K562 (cell line): ENCODE measurements at regions not wholly inside any gene's neighbourhood (a gene's known extent, or its start where the extent isn't known, plus 50 kb on each side); places are given as distances from the start of the nearest gene placed in this dataset.
A peak's percentile ranks its signal among the peaks of the same experiment; 100 is the strongest.

Experiments
- ATAC-seq: fragments of 200-7000 bp; cut with Tn5 transposase; 3 replicates; pipeline ENCODE4 v1.9.1; 2020; ENCODE audit warnings: moderate library complexity
- BruUV-seq: library from RNA; stranded (reverse); fragments of 400-500 nt; replicated peaks from 2 replicates; lab custom pipeline; 2021; lab: Mats Ljungman, UMichigan
- CTCF ChIA-PET: fragments of 300-600 bp; formaldehyde crosslinking; extraction: SDS; loops from one replicate; lab custom pipeline; 2021; ENCODE audit warnings: low intra/inter-chr PET ratio; lab: Yijun Ruan, JAX
- POLR2A ChIA-PET: fragments of 300-600, 350-650 bp; sonication (Branson Sonifier 250); formaldehyde crosslinking; extraction: SDS; loops from one replicate; lab custom pipeline; 2021; ENCODE audit warnings: antibody characterized with exemption, inconsistent platforms; lab: Yijun Ruan, JAX
- DNase-seq, 4 experiments: peaks; one replicate each; pipeline versions ENCODE4 v3.0.0 to v3.0.0-alpha.2; 2011 to 2018; ENCODE audit warnings: low spot score in 3 of 4, mixed read lengths in 3 of 4; ENCODE audit errors: extremely low read depth in 1 of 4
- FAIRE-seq: peaks from 2 replicates; lab custom pipeline; 2011; peaks lifted over from hg19 to GRCh38; lab: Jason Lieb, UNC
- H2AFZ ChIP-seq: 2 replicates; pipeline ENCODE4 v1.6.0; 2011; ENCODE audit warnings: low read depth, low read length, control low read depth, inconsistent platforms
- H3K27ac ChIP-seq: fragments of 200-600 bp; 3 replicates; pipeline ENCODE4 v1.8.0; 2011; ENCODE audit warnings: low read depth, mild to moderate bottlenecking, control low read depth, inconsistent platforms, low read length, moderate library complexity, mixed read lengths; ENCODE audit errors: extremely low read depth
- H3K27me3 ChIP-seq, 2 experiments: fragments of 300-600 bp in 1 of 2; 2 replicates in 1 of 2; 3 replicates in 1 of 2; pipeline versions ENCODE4 v1.6.0 to v1.8.0; 2011; ENCODE audit warnings: inconsistent platforms in 2 of 2, low read length in 2 of 2, mild to moderate bottlenecking in 1 of 2, mixed read lengths in 1 of 2, moderate library complexity in 1 of 2; ENCODE audit not compliant: control insufficient read depth in 2 of 2, insufficient read depth in 2 of 2
- H3K36me3 ChIP-seq: fragments of 300-600 bp; 3 replicates; pipeline ENCODE4 v1.8.0; 2011; ENCODE audit warnings: mild to moderate bottlenecking, low read length, inconsistent platforms; ENCODE audit not compliant: control insufficient read depth, insufficient read depth
- H3K4me1 ChIP-seq, 2 experiments: fragments of 200-600 bp in 1 of 2; replicated peaks in 1 of 2; 2 replicates in 1 of 2; 3 replicates in 1 of 2; pipeline versions ENCODE4 v1.5.1 to v1.8.0; 2011; ENCODE audit warnings: inconsistent platforms in 2 of 2, low read length in 2 of 2, mild to moderate bottlenecking in 1 of 2, mixed read lengths in 1 of 2, moderate library complexity in 1 of 2; ENCODE audit not compliant: control insufficient read depth in 2 of 2, insufficient read depth in 2 of 2
- H3K4me2 ChIP-seq: 2 replicates; pipeline ENCODE4 v1.6.1; 2011; ENCODE audit warnings: low read length, control low read depth, inconsistent platforms, mixed read lengths; ENCODE audit not compliant: insufficient read depth
- H3K4me3 ChIP-seq: fragments of 200-600 bp; sonication (generic), shearing (Covaris generic); 2 replicates; pipeline ENCODE4 v1.5.1; 2016; ENCODE audit warnings: control low read depth, inconsistent platforms
- H3K79me2 ChIP-seq: fragments of 200-600 bp; 3 replicates; pipeline ENCODE4 v1.8.0; 2011; ENCODE audit warnings: low read length, inconsistent platforms; ENCODE audit not compliant: control insufficient read depth, insufficient read depth
- H3K9ac ChIP-seq, 2 experiments: 2 replicates each; pipeline versions ENCODE4 v1.6.0 to v1.6.1; 2011; ENCODE audit warnings: low read depth in 2 of 2, low read length in 2 of 2, control low read depth in 1 of 2, inconsistent platforms in 1 of 2, mild to moderate bottlenecking in 1 of 2, mixed read lengths in 1 of 2; ENCODE audit not compliant: insufficient read depth in 1 of 2
- H3K9me1 ChIP-seq: one replicate; pipeline ENCODE4 v1.6.0; 2011; ENCODE audit warnings: inconsistent platforms, mild to moderate bottlenecking, low read length, moderate library complexity; ENCODE audit not compliant: control insufficient read depth, insufficient read depth
- H3K9me3 ChIP-seq: replicated peaks from 2 replicates; pipeline ENCODE4 v1.5.1; 2011; ENCODE audit warnings: low read depth, low read length, inconsistent platforms; ENCODE audit not compliant: control insufficient read depth, insufficient read depth
- H4K20me1 ChIP-seq: replicated peaks from 2 replicates; pipeline ENCODE4 v1.6.1; 2011; ENCODE audit warnings: low read length, inconsistent platforms, mixed read lengths; ENCODE audit not compliant: control insufficient read depth, insufficient read depth
- REST ChIP-seq, 2 experiments: fragments of 450-650 bp; formaldehyde crosslinking in 1 of 2; IDR thresholded peaks; 2 replicates each; pipeline versions ENCODE4 v1.4.0 to v1.6.1; 2014 to 2020; ENCODE audit warnings: mild to moderate bottlenecking in 2 of 2, borderline replicate concordance in 1 of 2, low read depth in 1 of 2
- SAP30 ChIP-seq: fragments of 200-600 bp; sonication (generic); IDR thresholded peaks from 2 replicates; pipeline ENCODE4 v1.6.1; 2012; ENCODE audit warnings: borderline replicate concordance, low read depth, mild to moderate bottlenecking, moderate library complexity, low read length, control low read depth, inconsistent platforms; ENCODE audit not compliant: insufficient read depth, poor library complexity, severe bottlenecking
- WHSC1 ChIP-seq: IDR thresholded peaks from one replicate; pipeline ENCODE4 v1.6.1; 2012; ENCODE audit warnings: low read length, control low read depth, inconsistent platforms
- WGBS: fragments of 100-300 bp; shearing (Covaris generic); methylation state at CpG from one replicate; pipeline ENCODE4 v1.1.6; 2016; ENCODE audit warnings: low coverage, mixed read lengths; ENCODE audit not compliant: insufficient coverage; ENCODE audit errors: missing lambda C conversion rate; 5-methylcytosine and 5-hydroxymethylcytosine counted together
- in situ Hi-C: fragments of 300-500 bp; cut with MboI; formaldehyde crosslinking; loops from 4 replicates; pipeline ENCODE4 v1.15.0; 2018; ENCODE audit warnings: inconsistent platforms, mixed read lengths
- intact Hi-C: fragments of 100-400 bp; cut with micrococcal nuclease; formaldehyde crosslinking; loops from 2 replicates; pipeline ENCODE4 v1.14.2; 2022
- TF ChIP-seq, protein P1 (sequence below): fragments of 250-450 bp; sonication (Bioruptor Pico); IDR thresholded peaks from 2 replicates; pipeline ENCODE4 v1.4.0; 2020; ENCODE audit warnings: mild to moderate bottlenecking, moderate library complexity, borderline replicate concordance

GRCh38 chr12:92544322-92544721 is 158.5 kb upstream of the PLEKHG7 start:
- Histone ChIP-seq H4K20me1 (no peaks in the 10 kb centered on the region), H3K9me1 (no peaks in the 10 kb centered on the region), H2AFZ (peak overlapping the region; percentile 73), H3K36me3 (no peaks in the 10 kb centered on the region), H3K4me3 (no peak overlapping the region), H3K9me3 (no peaks in the 10 kb centered on the region), H3K4me1 (peaks cover 0 to 24% of the 10 kb centered on the region in 2 experiments; a peak in 2 of 5 replicates), H3K27ac (no peak overlapping the region), H3K79me2 (no peaks in the 10 kb centered on the region), H3K27me3 (no peaks in the 10 kb centered on the region), H3K9ac (no peak overlapping the region), H3K4me2 (no peak overlapping the region)
- no TSS peak for BruUV-seq
- TF ChIP-seq WHSC1 (no peak), REST (IDR thresholded peaks at IDR 0.05; ENCODE audit: borderline replicate concordance) (0 out of 2 replicates have a peak, but pooled peaks have one; percentile 7), REST (CRISPR knock-in tag; IDR thresholded peaks at IDR 0.05; ENCODE audit: low read depth) (no peak), SAP30 (no peak)
- TF ChIP-seq, protein P1, sequence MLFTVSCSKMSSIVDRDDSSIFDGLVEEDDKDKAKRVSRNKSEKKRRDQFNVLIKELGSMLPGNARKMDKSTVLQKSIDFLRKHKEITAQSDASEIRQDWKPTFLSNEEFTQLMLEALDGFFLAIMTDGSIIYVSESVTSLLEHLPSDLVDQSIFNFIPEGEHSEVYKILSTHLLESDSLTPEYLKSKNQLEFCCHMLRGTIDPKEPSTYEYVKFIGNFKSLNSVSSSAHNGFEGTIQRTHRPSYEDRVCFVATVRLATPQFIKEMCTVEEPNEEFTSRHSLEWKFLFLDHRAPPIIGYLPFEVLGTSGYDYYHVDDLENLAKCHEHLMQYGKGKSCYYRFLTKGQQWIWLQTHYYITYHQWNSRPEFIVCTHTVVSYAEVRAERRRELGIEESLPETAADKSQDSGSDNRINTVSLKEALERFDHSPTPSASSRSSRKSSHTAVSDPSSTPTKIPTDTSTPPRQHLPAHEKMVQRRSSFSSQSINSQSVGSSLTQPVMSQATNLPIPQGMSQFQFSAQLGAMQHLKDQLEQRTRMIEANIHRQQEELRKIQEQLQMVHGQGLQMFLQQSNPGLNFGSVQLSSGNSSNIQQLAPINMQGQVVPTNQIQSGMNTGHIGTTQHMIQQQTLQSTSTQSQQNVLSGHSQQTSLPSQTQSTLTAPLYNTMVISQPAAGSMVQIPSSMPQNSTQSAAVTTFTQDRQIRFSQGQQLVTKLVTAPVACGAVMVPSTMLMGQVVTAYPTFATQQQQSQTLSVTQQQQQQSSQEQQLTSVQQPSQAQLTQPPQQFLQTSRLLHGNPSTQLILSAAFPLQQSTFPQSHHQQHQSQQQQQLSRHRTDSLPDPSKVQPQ (CRISPR knock-in tag), result no peak
- intact Hi-C loops (no loop called here), in situ Hi-C loops (no loop called here)
- DNase-seq, result no peak
- ChIA-PET CTCF (no interaction called here), POLR2A (interaction anchor here (1.0 to 1.1 kb wide), 2 partner anchors 13 to 399 kb away, joined by 3 to 5 read pairs; partner anchors contain the start of gene BTG1)
- FAIRE-seq, result no peak
- WGBS, result 40% methylated on average over 6 of the region's 6 CpGs
- ATAC-seq, result peak; percentile 53
